Neural cell (in vitro differentiated cells): ENCODE measurements at regions not wholly inside any gene's neighbourhood (a gene's known extent, or its start where the extent isn't known, plus 50 kb on each side); places are given as distances from the start of the nearest gene placed in this dataset.

Experiments used
- H2AFZ ChIP-seq: fragments of 200-600, 300-800 bp; sonication (generic), shearing (Covaris generic); 2 replicates; pipeline ENCODE4 v1.6.0; 2014; ENCODE audit warnings: low read depth, mild to moderate bottlenecking, antibody characterized with exemption, low read length, moderate library complexity
- H3F3A ChIP-seq: fragments of 200-600 bp; shearing (Covaris generic); 2 replicates; pipeline ENCODE4 v1.6.1; 2016; ENCODE audit warnings: mild to moderate bottlenecking, moderate library complexity, mixed read lengths, antibody characterized with exemption, low read length; ENCODE audit not compliant: insufficient read depth, poor library complexity, severe bottlenecking
- H3K27ac ChIP-seq: fragments of 200-600, 300-800 bp; sonication (generic), shearing (Covaris generic); 2 replicates; pipeline ENCODE4 v1.5.1; 2014; ENCODE audit warnings: mild to moderate bottlenecking, low read length, moderate library complexity
- H3K27me3 ChIP-seq: fragments of 300-800, 200-600 bp; sonication (generic), shearing (Covaris generic); 2 replicates; pipeline ENCODE4 v1.6.0; 2014; ENCODE audit warnings: mild to moderate bottlenecking, low read depth, low read length, moderate library complexity; ENCODE audit not compliant: insufficient read depth
- H3K36me3 ChIP-seq: fragments of 300-800, 200-600 bp; sonication (generic), shearing (Covaris generic); 2 replicates; pipeline ENCODE4 v1.5.1; 2014; ENCODE audit warnings: mild to moderate bottlenecking, antibody characterized with exemption, low read length, moderate library complexity; ENCODE audit not compliant: insufficient read depth
- H3K4me2 ChIP-seq: fragments of 300-800, 200-600 bp; sonication (generic), shearing (Covaris generic); 2 replicates; pipeline ENCODE4 v1.6.0; 2014; ENCODE audit warnings: mild to moderate bottlenecking, low read length
- H3K4me3 ChIP-seq: fragments of 300-800, 200-600 bp; sonication (generic), shearing (Covaris generic); 2 replicates; pipeline ENCODE4 v1.5.1; 2014; ENCODE audit warnings: mild to moderate bottlenecking, low read length, moderate library complexity
- H3K79me2 ChIP-seq: fragments of 200-600 bp; shearing (Covaris generic); replicated peaks from 2 replicates; pipeline ENCODE4 v1.6.0; 2014; ENCODE audit warnings: mild to moderate bottlenecking, low read length, moderate library complexity; ENCODE audit not compliant: insufficient read depth
- H3K9ac ChIP-seq: fragments of 300-800, 200-600 bp; sonication (generic), shearing (Covaris generic); 2 replicates; pipeline ENCODE4 v1.6.1; 2016; ENCODE audit warnings: mild to moderate bottlenecking, low read length, mixed read lengths
- H3K9me2 ChIP-seq: fragments of 200-600 bp; shearing (Covaris generic); 2 replicates; pipeline ENCODE4 v1.6.1; 2016; ENCODE audit warnings: mild to moderate bottlenecking, low read length, mixed read lengths; ENCODE audit not compliant: insufficient read depth
- H3K9me3 ChIP-seq: fragments of 200-600, 300-800 bp; sonication (generic), shearing (Covaris generic); 2 replicates; pipeline ENCODE4 v1.6.1; 2016; ENCODE audit warnings: mild to moderate bottlenecking, mixed run types, low read length, moderate library complexity, mixed read lengths
- H4K20me1 ChIP-seq: fragments of 200-600 bp; shearing (Covaris generic); 2 replicates; pipeline ENCODE4 v1.6.1; 2016; ENCODE audit warnings: mild to moderate bottlenecking, mixed run types; ENCODE audit not compliant: insufficient read depth
- CTCF ChIP-seq: fragments of 450-650 bp; IDR thresholded peaks from 2 replicates; pipeline ENCODE4 v1.5.1; 2014; ENCODE audit warnings: antibody characterized with exemption, mild to moderate bottlenecking, moderate library complexity; ENCODE audit not compliant: poor library complexity, severe bottlenecking
- EP300 ChIP-seq: fragments of 450-650 bp; conservative IDR thresholded peaks from 2 replicates; pipeline ENCODE4 v1.6.1; 2014; ENCODE audit warnings: antibody characterized with exemption, mild to moderate bottlenecking, moderate library complexity; ENCODE audit not compliant: poor library complexity, severe bottlenecking
- EZH2 ChIP-seq: fragments of 200-600, 300-800 bp; shearing (Covaris generic), sonication (generic); IDR thresholded peaks from 2 replicates; pipeline ENCODE4 v1.6.1; 2014; ENCODE audit warnings: antibody characterized with exemption, low read length, borderline replicate concordance, mild to moderate bottlenecking; ENCODE audit not compliant: insufficient read depth, poor library complexity, severe bottlenecking
- MXI1 ChIP-seq: fragments of 450-650 bp; conservative IDR thresholded peaks from 2 replicates; pipeline ENCODE4 v1.6.1; 2014; ENCODE audit warnings: antibody characterized with exemption, mild to moderate bottlenecking; ENCODE audit not compliant: poor library complexity, severe bottlenecking
- POLR2AphosphoS5 ChIP-seq: IDR thresholded peaks from 2 replicates; pipeline ENCODE4 v1.6.1; 2012
- RAD21 ChIP-seq: fragments of 450-650 bp; conservative IDR thresholded peaks from 2 replicates; pipeline ENCODE4 v1.6.1; 2014; ENCODE audit warnings: antibody characterized with exemption, mild to moderate bottlenecking, moderate library complexity
- REST ChIP-seq: IDR thresholded peaks from 2 replicates; pipeline ENCODE4 v1.6.1; 2012; ENCODE audit warnings: borderline replicate concordance
- SMC3 ChIP-seq: fragments of 450-650 bp; conservative IDR thresholded peaks from 2 replicates; pipeline ENCODE4 v1.6.1; 2014; ENCODE audit warnings: antibody characterized with exemption, mild to moderate bottlenecking, moderate library complexity; ENCODE audit not compliant: poor library complexity
- TAF1 ChIP-seq: IDR thresholded peaks from 2 replicates; pipeline ENCODE4 v1.6.1; 2012; ENCODE audit warnings: low read depth

- H3K9ac ChIP-seq: no peak overlapping the region
- no peak for TF ChIP-seq CTCF
- TF ChIP-seq MXI1: no peak
- TF ChIP-seq TAF1: no peak
- TF ChIP-seq POLR2AphosphoS5: no peak
- no peak for TF ChIP-seq SMC3
- no peak for TF ChIP-seq REST
- H3K4me2 ChIP-seq: no peak overlapping the region
- no peaks in the 10 kb centered on the region for H4K20me1 ChIP-seq
- H3K27ac ChIP-seq: no peak overlapping the region
- H3F3A ChIP-seq: no peaks in the 10 kb centered on the region
- H3K9me2 ChIP-seq: no peaks in the 10 kb centered on the region
- no peak overlapping the region for H2AFZ ChIP-seq
- H3K79me2 ChIP-seq: no peaks in the 10 kb centered on the region
- H3K36me3 ChIP-seq: no peaks in the 10 kb centered on the region
- H3K27me3 ChIP-seq: no peaks in the 10 kb centered on the region
- no peaks in the 10 kb centered on the region for H3K9me3 ChIP-seq
- no peak overlapping the region for H3K4me3 ChIP-seq
These were observed 268.6 kb upstream of the SLITRK3 start for GRCh38 chr3:165464736-165465135.

GRCh38 chr3:165463531-165463930, 267.3 kb upstream of the SLITRK3 start:
- H4K20me1 ChIP-seq: no peaks in the 10 kb centered on the region
- TF ChIP-seq POLR2AphosphoS5 (no peak), TAF1 (no peak), EP300 (no peak), SMC3 (no peak), EZH2 (no peak), CTCF (no peak), MXI1 (no peak), RAD21 (no peak), REST (no peak)
- H3K9me3 ChIP-seq: no peaks in the 10 kb centered on the region
- no peak overlapping the region for H3K4me3 ChIP-seq
- H3K27ac ChIP-seq: no peak overlapping the region
- no peaks in the 10 kb centered on the region for H3K36me3 ChIP-seq
- no peaks in the 10 kb centered on the region for H3K79me2 ChIP-seq
- no peaks in the 10 kb centered on the region for H3K27me3 ChIP-seq
- H3K9me2 ChIP-seq: no peaks in the 10 kb centered on the region
- H3F3A ChIP-seq: no peaks in the 10 kb centered on the region
- H3K4me2 ChIP-seq: no peak overlapping the region
- H2AFZ ChIP-seq: no peak overlapping the region
- H3K9ac ChIP-seq: no peak overlapping the region
